ENCODE measurements at regions not wholly inside any gene's neighbourhood (a gene's known extent, or its start where the extent isn't known, plus 50 kb on each side); places are given as distances from the start of the nearest gene placed in this dataset.
A peak's percentile ranks its signal among the peaks of the same experiment; 100 is the strongest.

DNA sequence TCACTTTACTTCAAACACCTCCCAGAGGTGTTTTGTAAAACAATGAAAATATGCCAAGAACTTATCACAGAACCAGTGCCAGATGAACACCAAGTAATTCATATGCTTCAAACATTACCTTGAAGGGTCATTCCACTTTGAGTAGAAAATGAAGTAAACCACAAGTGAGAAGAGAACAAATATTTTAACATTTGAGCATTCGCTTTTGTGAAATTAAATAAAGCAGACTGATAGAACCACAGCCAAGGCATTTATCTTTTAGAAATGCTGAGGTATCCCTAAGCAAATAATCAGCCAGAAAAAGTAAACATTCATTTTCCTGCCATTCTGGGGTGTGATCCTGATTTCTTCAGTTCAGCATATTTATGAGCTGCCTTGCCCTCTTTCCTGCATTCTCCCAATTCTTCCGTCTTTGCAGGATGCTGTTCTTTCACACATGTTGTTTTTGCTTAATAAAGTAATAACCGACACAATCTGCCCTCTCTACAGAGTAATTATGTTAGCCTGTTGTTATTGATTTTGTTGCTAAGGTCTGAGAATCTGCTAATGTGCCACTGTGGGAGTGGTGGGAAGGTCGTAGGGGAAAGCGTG lies 235.6 kb upstream of the TGFBR2 start:
- peaks cover 5% of the 10 kb centered on the region for H3K27me3 Mint-ChIP-seq
- H3K4me3 Mint-ChIP-seq = no peak overlapping the region
- H3K9me3 Mint-ChIP-seq (ENCODE audit: low read depth) = no peaks in the 10 kb centered on the region
- ATAC-seq = no peak
- H3K27ac Mint-ChIP-seq = no peak overlapping the region
- intact Hi-C loops (cut with DNase I, micrococcal nuclease) = no loop called here
- POLR2A ChIA-PET = no interaction called here
- CTCF ChIA-PET = no interaction called here
- DNase-seq = no peak
- H3K4me1 Mint-ChIP-seq = no peaks in the 10 kb centered on the region
- no peaks in the 10 kb centered on the region for H3K36me3 Mint-ChIP-seq (ENCODE audit: low read depth)

GRCh38 chr3:30372837-30373236 lies 233.6 kb upstream of the TGFBR2 start:
- Mint-ChIP-seq H3K27ac (no peak overlapping the region), H3K27me3 (peaks cover 5% of the 10 kb centered on the region), H3K4me1 (no peaks in the 10 kb centered on the region), H3K36me3 (ENCODE audit: low read depth) (no peaks in the 10 kb centered on the region), H3K4me3 (no peak overlapping the region), H3K9me3 (ENCODE audit: low read depth) (no peaks in the 10 kb centered on the region)
- ATAC-seq = no peak
- intact Hi-C loops (cut with DNase I, micrococcal nuclease) = no loop called here
- ChIA-PET POLR2A (no interaction called here), CTCF (interaction anchor here (0.6 kb wide), 1 partner anchor 14 kb away, joined by 3 read pairs; no protein-coding TSS in a partner anchor)
- DNase-seq = no peak

DNA sequence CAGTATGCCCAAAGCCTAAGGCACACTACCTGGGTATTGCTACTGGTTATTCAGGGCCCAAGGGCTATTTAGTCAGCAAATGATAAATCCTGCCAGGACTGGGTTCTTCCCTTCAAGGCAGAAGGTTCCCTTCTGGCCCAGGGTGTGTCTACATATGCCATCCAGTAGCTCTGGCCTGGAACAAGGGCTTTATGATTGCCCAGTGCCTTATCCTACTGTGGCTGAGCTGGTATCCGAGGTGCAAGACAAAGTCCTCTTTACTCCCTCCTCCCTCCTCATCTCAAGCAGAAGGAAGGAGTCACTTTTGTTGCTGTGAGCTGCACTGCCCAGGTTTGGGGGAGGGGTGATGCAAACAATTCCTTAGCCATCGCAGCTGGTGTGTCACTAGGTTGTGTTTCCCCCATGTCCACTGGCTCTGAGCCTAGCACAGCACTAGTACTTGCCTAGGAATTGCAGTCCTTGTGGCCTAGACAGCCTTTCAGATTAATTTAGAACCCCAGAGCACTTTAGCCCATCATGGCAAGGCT lies 221.8 kb upstream of the TGFBR2 start:
- no peak for ATAC-seq
- peaks cover 13% of the 10 kb centered on the region for H3K9me3 Mint-ChIP-seq (ENCODE audit: low read depth)
- peaks cover 7% of the 10 kb centered on the region for H3K36me3 Mint-ChIP-seq (ENCODE audit: low read depth)
- no peaks in the 10 kb centered on the region for H3K4me1 Mint-ChIP-seq
- H3K27me3 Mint-ChIP-seq = no peaks in the 10 kb centered on the region
- no peak overlapping the region for H3K4me3 Mint-ChIP-seq
- ChIA-PET POLR2A (no interaction called here), CTCF (interaction anchor here (0.6 kb wide), 1 partner anchor 13 kb away, joined by 3 read pairs; no protein-coding TSS in a partner anchor)
- intact Hi-C loops (cut with DNase I, micrococcal nuclease) = no loop called here
- H3K27ac Mint-ChIP-seq = no peak overlapping the region
- DNase-seq = no peak

- Mint-ChIP-seq H3K27ac (no peak overlapping the region), H3K27me3 (no peaks in the 10 kb centered on the region), H3K4me3 (no peak overlapping the region), H3K36me3 (ENCODE audit: low read depth) (no peaks in the 10 kb centered on the region), H3K9me3 (ENCODE audit: low read depth) (no peaks in the 10 kb centered on the region), H3K4me1 (no peaks in the 10 kb centered on the region)
- ChIA-PET POLR2A (no interaction called here), CTCF (interaction anchor here (0.7 kb wide), 1 partner anchor 376 kb away, joined by 4 read pairs; no protein-coding TSS in a partner anchor)
- DNase-seq = no peak
- intact Hi-C loops (cut with DNase I, micrococcal nuclease) = no loop called here
- ATAC-seq = no peak
These were observed 213.3 kb upstream of the TGFBR2 start for GRCh38 chr3:30393079-30393478.

DNA sequence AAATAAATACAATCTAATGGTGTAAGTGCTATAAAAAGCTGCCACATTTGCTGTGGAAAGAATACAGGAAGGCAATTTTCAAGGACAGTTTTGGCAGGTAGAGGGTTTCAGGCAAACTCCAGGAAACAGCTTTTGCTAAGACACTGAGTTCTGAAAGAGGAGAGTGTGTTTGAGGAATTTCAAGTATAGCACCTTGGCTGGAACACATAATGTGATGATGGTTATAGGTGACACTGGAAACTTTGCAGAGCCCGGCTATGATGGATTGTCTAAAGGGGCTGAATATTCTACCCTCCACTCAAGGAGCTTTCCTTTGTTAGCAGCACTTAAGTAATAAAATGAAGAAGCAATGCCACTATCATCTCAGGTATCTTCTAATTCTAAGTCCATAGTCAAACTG lies 209.4 kb upstream of the TGFBR2 start:
- intact Hi-C loops (cut with DNase I, micrococcal nuclease) = no loop called here
- H3K36me3 Mint-ChIP-seq (ENCODE audit: low read depth) = no peaks in the 10 kb centered on the region
- no peak overlapping the region for H3K27ac Mint-ChIP-seq
- ChIA-PET CTCF (no interaction called here), POLR2A (no interaction called here)
- H3K4me3 Mint-ChIP-seq = no peak overlapping the region
- peaks cover 12% of the 10 kb centered on the region for H3K4me1 Mint-ChIP-seq
- no peak for DNase-seq
- ATAC-seq = no peak
- H3K9me3 Mint-ChIP-seq (ENCODE audit: low read depth) = no peaks in the 10 kb centered on the region
- no peaks in the 10 kb centered on the region for H3K27me3 Mint-ChIP-seq

- POLR2A ChIA-PET = interaction anchor here (0.6 kb wide), 1 partner anchor 270 kb away, joined by 3 read pairs; no protein-coding TSS in a partner anchor
- CTCF ChIA-PET = no interaction called here
- Mint-ChIP-seq H3K9me3 (ENCODE audit: low read depth) (no peaks in the 10 kb centered on the region), H3K27ac (no peak overlapping the region), H3K27me3 (no peaks in the 10 kb centered on the region), H3K4me1 (peaks cover 13% of the 10 kb centered on the region), H3K36me3 (ENCODE audit: low read depth) (no peaks in the 10 kb centered on the region), H3K4me3 (no peak overlapping the region)
- ATAC-seq = no peak
- DNase-seq = no peak
- intact Hi-C loops (cut with DNase I, micrococcal nuclease) = no loop called here
These were observed 206.8 kb upstream of the TGFBR2 start for GRCh38 chr3:30399394-30400181.

- intact Hi-C loops (cut with DNase I, micrococcal nuclease) = no loop called here
These were observed 205.5 kb upstream of the TGFBR2 start for GRCh38 chr3:30400926-30401325.

GRCh38 chr3:30401971-30402370 lies 204.4 kb upstream of the TGFBR2 start:
- intact Hi-C loops (cut with DNase I, micrococcal nuclease) = no loop called here
- Mint-ChIP-seq H3K4me1 (peaks cover 13% of the 10 kb centered on the region), H3K4me3 (no peak overlapping the region), H3K27ac (no peak overlapping the region), H3K27me3 (no peaks in the 10 kb centered on the region), H3K9me3 (ENCODE audit: low read depth) (no peaks in the 10 kb centered on the region), H3K36me3 (ENCODE audit: low read depth) (no peaks in the 10 kb centered on the region)
- CTCF ChIA-PET = no interaction called here
- ATAC-seq = peak; percentile 53
- POLR2A ChIA-PET = no interaction called here
- no peak for DNase-seq

More at GRCh38 chr3:30400926-30401325, 205.5 kb upstream of the TGFBR2 start:
- no peak for DNase-seq
- ChIA-PET POLR2A (no interaction called here), CTCF (no interaction called here)
- no peaks in the 10 kb centered on the region for H3K27me3 Mint-ChIP-seq
- ATAC-seq = no peak
- no peaks in the 10 kb centered on the region for H3K36me3 Mint-ChIP-seq (ENCODE audit: low read depth)
- peaks cover 13% of the 10 kb centered on the region for H3K4me1 Mint-ChIP-seq
- H3K27ac Mint-ChIP-seq = no peak overlapping the region
- no peaks in the 10 kb centered on the region for H3K9me3 Mint-ChIP-seq (ENCODE audit: low read depth)
- H3K4me3 Mint-ChIP-seq = no peak overlapping the region

DNA sequence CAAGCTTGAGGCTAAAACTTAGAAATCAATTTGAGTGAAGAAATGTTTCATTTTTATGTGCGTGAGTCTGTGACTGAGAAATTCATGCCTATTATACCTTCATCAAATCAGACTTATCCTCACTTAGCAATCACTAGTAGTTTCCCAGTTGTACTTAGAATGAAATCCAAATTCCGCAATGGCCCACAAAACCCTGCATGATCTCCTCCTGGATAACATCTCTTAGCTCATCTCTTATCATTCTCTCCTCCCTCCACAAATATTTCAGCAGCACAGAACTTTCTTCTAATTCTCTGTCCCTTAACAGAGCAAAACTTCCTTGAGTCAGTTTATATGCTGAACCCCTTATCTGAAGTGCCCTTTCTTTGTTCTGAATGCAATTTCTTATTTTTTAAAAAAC lies 198.8 kb upstream of the TGFBR2 start:
- peaks cover 4% of the 10 kb centered on the region for H3K36me3 Mint-ChIP-seq (ENCODE audit: low read depth)
- H3K4me1 Mint-ChIP-seq = no peaks in the 10 kb centered on the region
- H3K4me3 Mint-ChIP-seq = no peak overlapping the region
- no peak overlapping the region for H3K27ac Mint-ChIP-seq
- CTCF ChIA-PET = no interaction called here
- POLR2A ChIA-PET = no interaction called here
- no peaks in the 10 kb centered on the region for H3K27me3 Mint-ChIP-seq
- DNase-seq = no peak
- no peak for ATAC-seq
- H3K9me3 Mint-ChIP-seq (ENCODE audit: low read depth) = peaks cover 11% of the 10 kb centered on the region
- intact Hi-C loops (cut with DNase I, micrococcal nuclease) = no loop called here

DNA sequence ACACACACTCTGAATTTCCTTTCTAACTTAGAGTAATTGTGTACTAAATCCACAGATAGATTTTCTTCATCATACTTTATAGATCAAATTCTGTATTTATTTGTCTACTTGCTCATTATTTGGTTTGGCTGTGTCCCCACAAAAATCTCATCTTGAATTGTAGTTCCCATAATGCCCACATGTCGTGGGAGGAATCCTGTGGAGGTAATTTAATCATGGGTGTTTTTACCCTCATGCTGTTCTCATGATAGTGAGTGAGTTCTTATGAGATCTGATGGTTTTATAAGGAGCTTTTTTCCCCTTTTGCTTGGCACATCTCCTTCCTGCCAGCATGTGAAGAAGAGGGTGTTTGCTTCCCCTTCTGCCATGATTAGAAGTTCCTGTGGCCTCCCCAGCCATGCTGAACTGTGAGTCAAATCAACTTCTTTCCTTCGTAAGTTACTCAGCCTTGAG lies 198.3 kb upstream of the TGFBR2 start:
- no peaks in the 10 kb centered on the region for H3K27me3 Mint-ChIP-seq
- H3K27ac Mint-ChIP-seq = no peak overlapping the region
- peaks cover 11% of the 10 kb centered on the region for H3K9me3 Mint-ChIP-seq (ENCODE audit: low read depth)
- POLR2A ChIA-PET = no interaction called here
- CTCF ChIA-PET = no interaction called here
- H3K4me1 Mint-ChIP-seq = no peaks in the 10 kb centered on the region
- ATAC-seq (no peak), DNase-seq (no peak)
- peaks cover 4% of the 10 kb centered on the region for H3K36me3 Mint-ChIP-seq (ENCODE audit: low read depth)
- no peak overlapping the region for H3K4me3 Mint-ChIP-seq
- intact Hi-C loops (cut with DNase I, micrococcal nuclease) = no loop called here

- DNase-seq (no peak), ATAC-seq (no peak)
- ChIA-PET CTCF (no interaction called here), POLR2A (no interaction called here)
- peaks cover 2% of the 10 kb centered on the region for H3K9me3 Mint-ChIP-seq (ENCODE audit: low read depth)
- no peaks in the 10 kb centered on the region for H3K36me3 Mint-ChIP-seq (ENCODE audit: low read depth)
- H3K27ac Mint-ChIP-seq = no peak overlapping the region
- H3K27me3 Mint-ChIP-seq = no peaks in the 10 kb centered on the region
- H3K4me1 Mint-ChIP-seq = no peaks in the 10 kb centered on the region
- intact Hi-C loops (cut with DNase I, micrococcal nuclease) = no loop called here
- H3K4me3 Mint-ChIP-seq = no peak overlapping the region
These were observed 188.0 kb upstream of the TGFBR2 start for GRCh38 chr3:30418443-30418842.

GRCh38 chr3:30421266-30421665 lies 185.1 kb upstream of the TGFBR2 start:
- no peaks in the 10 kb centered on the region for H3K27me3 Mint-ChIP-seq
- intact Hi-C loops (cut with DNase I, micrococcal nuclease) = no loop called here
- no peaks in the 10 kb centered on the region for H3K4me1 Mint-ChIP-seq
- H3K4me3 Mint-ChIP-seq = no peak overlapping the region
- ChIA-PET POLR2A (no interaction called here), CTCF (interaction anchor here (0.8 kb wide), 1 partner anchor 43 kb away, joined by 3 read pairs; no protein-coding TSS in a partner anchor)
- no peaks in the 10 kb centered on the region for H3K36me3 Mint-ChIP-seq (ENCODE audit: low read depth)
- H3K9me3 Mint-ChIP-seq (ENCODE audit: low read depth) = no peaks in the 10 kb centered on the region
- no peak for DNase-seq
- ATAC-seq = no peak
- H3K27ac Mint-ChIP-seq = no peak overlapping the region

Data from activated CD4-positive, alpha-beta T cell treated with anti-CD3 and anti-CD28 coated beads for 36 hours (primary cell).